H54 (cell line): ENCODE measurements at regions not wholly inside any gene's neighbourhood (a gene's known extent, or its start where the extent isn't known, plus 50 kb on each side); places are given as distances from the start of the nearest gene placed in this dataset.
"Not testable (repeated sequence)": the region's sequence is repeated elsewhere in the genome, so short reads cannot be mapped to it uniquely, and the experiment has no call there.

Experiments used
- DNase-seq: peaks from one replicate; pipeline ENCODE4 v3.0.0; 2011; ENCODE audit warnings: low spot score, mixed read lengths; ENCODE audit not compliant: insufficient read length
- FAIRE-seq: peaks from 3 replicates; lab custom pipeline; 2011; peaks lifted over from hg19 to GRCh38; lab: Jason Lieb, UNC
- POLR2A ChIP-seq: IDR thresholded peaks from 2 replicates; pipeline ENCODE4 v1.6.1; 2011; ENCODE audit warnings: low read depth, mild to moderate bottlenecking, low read length

- TF ChIP-seq POLR2A = no peak
- DNase-seq = no peak
- no peak for FAIRE-seq
These were observed 94.7 kb upstream of the TARDBP start for GRCh38 chr1:10917513-10918454.

GRCh38 chr1:10918531-10918930 lies 93.9 kb upstream of the TARDBP start:
- no peak for TF ChIP-seq POLR2A
- DNase-seq (no peak), FAIRE-seq (no peak)

- DNase-seq (no peak), FAIRE-seq (no peak)
- no peak for TF ChIP-seq POLR2A
These were observed 92.3 kb upstream of the TARDBP start for GRCh38 chr1:10920063-10920626.

GRCh38 chr1:10922315-10923060 lies 90.0 kb upstream of the TARDBP start:
- FAIRE-seq, DNase-seq: not testable (repeated sequence)

GRCh38 chr1:10924030-10924429 lies 88.4 kb upstream of the TARDBP start:
- FAIRE-seq (no peak), DNase-seq (no peak)

GRCh38 chr1:10928654-10929053 lies 83.8 kb upstream of the TARDBP start:
- DNase-seq = no peak
- no peak for TF ChIP-seq POLR2A
- no peak for FAIRE-seq

More at GRCh38 chr1:10924030-10924429, 88.4 kb upstream of the TARDBP start:
- TF ChIP-seq POLR2A = no peak

- no peak for DNase-seq
- TF ChIP-seq POLR2A = no peak
- no peak for FAIRE-seq
These were observed 80.4 kb upstream of the TARDBP start for GRCh38 chr1:10932088-10932487.

GRCh38 chr1:10934150-10934818 lies 78.2 kb upstream of the TARDBP start:
- FAIRE-seq = no peak
- TF ChIP-seq POLR2A = no peak
- no peak for DNase-seq

GRCh38 chr1:10935246-10935645 lies 77.2 kb upstream of the TARDBP start:
- no peak for FAIRE-seq
- no peak for TF ChIP-seq POLR2A
- no peak for DNase-seq

- DNase-seq (no peak), FAIRE-seq (no peak)
- TF ChIP-seq POLR2A = no peak
These were observed 76.7 kb upstream of the TARDBP start for GRCh38 chr1:10935724-10936123.

- FAIRE-seq (no peak), DNase-seq (no peak)
- no peak for TF ChIP-seq POLR2A
These were observed 75.2 kb upstream of the TARDBP start for GRCh38 chr1:10936998-10937901.

- FAIRE-seq (no peak), DNase-seq (no peak)
These were observed 73.6 kb upstream of the TARDBP start for GRCh38 chr1:10938741-10939417.

More at GRCh38 chr1:10938741-10939417, 73.6 kb upstream of the TARDBP start:
- TF ChIP-seq POLR2A = no peak
